Endodermal cell (in vitro differentiated cells): ENCODE measurements at regions not wholly inside any gene's neighbourhood (a gene's known extent, or its start where the extent isn't known, plus 50 kb on each side); places are given as distances from the start of the nearest gene placed in this dataset.

ENCODE experiments used
- DNase-seq: peaks from one replicate; pipeline ENCODE4 v3.0.0-alpha.2; 2017
- H3K27ac ChIP-seq: 2 replicates; pipeline ENCODE4 v1.5.1; 2013; ENCODE audit warnings: mild to moderate bottlenecking, low read depth, low read length, moderate library complexity
- H3K27me3 ChIP-seq: 2 replicates; pipeline ENCODE4 v1.6.1; 2013; ENCODE audit warnings: mild to moderate bottlenecking, low read length, moderate library complexity; ENCODE audit not compliant: insufficient read depth, control insufficient read depth, poor library complexity, severe bottlenecking
- H3K36me3 ChIP-seq: 2 replicates; pipeline ENCODE4 v1.7.0; 2013; ENCODE audit warnings: mild to moderate bottlenecking, low read length, moderate library complexity; ENCODE audit not compliant: control insufficient read depth, insufficient read depth
- H3K4me1 ChIP-seq: one replicate; pipeline ENCODE4 v1.7.0; 2013; ENCODE audit warnings: low read length; ENCODE audit not compliant: control insufficient read depth, insufficient read depth
- H3K4me3 ChIP-seq: 2 replicates; pipeline ENCODE4 v1.5.1; 2013; ENCODE audit warnings: mild to moderate bottlenecking, low read length, moderate library complexity
- H3K9ac ChIP-seq: 2 replicates; pipeline ENCODE4 v1.6.1; 2013; ENCODE audit warnings: mild to moderate bottlenecking, low read length, moderate library complexity; ENCODE audit not compliant: poor library complexity, severe bottlenecking; ENCODE audit errors: extremely low read depth
- H3K9me3 ChIP-seq: 2 replicates; pipeline ENCODE4 v1.6.1; 2013; ENCODE audit warnings: mild to moderate bottlenecking, low read length, moderate library complexity; ENCODE audit not compliant: control insufficient read depth
- H3K27ac Mint-ChIP-seq: 2 replicates; pipeline ENCODE4 v1.8.0; 2020; ENCODE audit warnings: mixed read lengths
- H3K27me3 Mint-ChIP-seq: 2 replicates; pipeline ENCODE4 v1.8.0; 2021; ENCODE audit warnings: mild to moderate bottlenecking, mixed read lengths; ENCODE audit not compliant: insufficient read depth
- H3K36me3 Mint-ChIP-seq: 2 replicates; pipeline ENCODE4 v1.8.0; 2020; ENCODE audit warnings: low read depth, mixed read lengths
- H3K4me1 Mint-ChIP-seq: 2 replicates; pipeline ENCODE4 v1.8.0; 2020; ENCODE audit warnings: mixed read lengths
- H3K4me3 Mint-ChIP-seq: 2 replicates; pipeline ENCODE4 v1.8.0; 2020; ENCODE audit warnings: mild to moderate bottlenecking, moderate library complexity, mixed read lengths
- H3K9me3 Mint-ChIP-seq: 2 replicates; pipeline ENCODE4 v1.8.0; 2020; ENCODE audit warnings: mild to moderate bottlenecking, mixed read lengths
- WGBS, 2 experiments: methylation state at CpG; one replicate each; pipeline versions ENCODE4 v1.1.5 to v1.1.7; 2013; ENCODE audit warnings: missing lambda C conversion rate in 2 of 2, mixed read lengths in 1 of 2; ENCODE audit not compliant: insufficient coverage in 1 of 2, insufficient read length in 1 of 2; 5-methylcytosine and 5-hydroxymethylcytosine counted together
- TF ChIP-seq, protein P1 (sequence below): fragments of 200-600 bp; sonication (generic); conservative IDR thresholded peaks from 2 replicates; pipeline ENCODE4 v1.5.0; 2021; ENCODE audit warnings: antibody characterized with exemption, mild to moderate bottlenecking

DNA sequence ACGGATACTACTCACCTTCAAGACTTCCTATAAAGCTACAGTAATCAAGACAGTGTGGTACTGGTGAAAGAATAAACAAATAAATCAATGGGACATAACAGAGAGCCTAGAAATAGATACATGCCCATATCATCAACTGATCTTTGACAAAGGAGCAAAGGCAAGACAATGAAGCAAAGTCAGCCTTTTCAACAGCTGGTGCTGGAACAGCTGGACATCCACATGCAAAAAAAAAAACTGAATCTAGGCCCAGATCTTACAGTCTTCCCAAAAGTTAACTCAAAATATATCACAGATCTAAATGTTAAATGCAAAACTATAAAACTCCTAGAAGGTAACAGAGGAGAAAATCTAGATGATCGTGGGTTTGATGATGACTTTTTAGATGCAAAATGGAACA lies 170.3 kb downstream of the MIS18A start:
- Histone ChIP-seq H3K36me3 (no peaks in the 10 kb centered on the region), H3K4me3 (no peak overlapping the region), H3K27me3 (no peaks in the 10 kb centered on the region), H3K27ac (no peak overlapping the region), H3K9me3 (peaks cover 6% of the 10 kb centered on the region), H3K9ac (no peak overlapping the region), H3K4me1 (no peaks in the 10 kb centered on the region)
- Mint-ChIP-seq H3K4me3 (no peak overlapping the region), H3K9me3 (peaks cover 16% of the 10 kb centered on the region), H3K27ac (no peak overlapping the region), H3K27me3 (peaks cover 5% of the 10 kb centered on the region), H3K36me3 (no peaks in the 10 kb centered on the region), H3K4me1 (no peaks in the 10 kb centered on the region)
- TF ChIP-seq, protein P1, sequence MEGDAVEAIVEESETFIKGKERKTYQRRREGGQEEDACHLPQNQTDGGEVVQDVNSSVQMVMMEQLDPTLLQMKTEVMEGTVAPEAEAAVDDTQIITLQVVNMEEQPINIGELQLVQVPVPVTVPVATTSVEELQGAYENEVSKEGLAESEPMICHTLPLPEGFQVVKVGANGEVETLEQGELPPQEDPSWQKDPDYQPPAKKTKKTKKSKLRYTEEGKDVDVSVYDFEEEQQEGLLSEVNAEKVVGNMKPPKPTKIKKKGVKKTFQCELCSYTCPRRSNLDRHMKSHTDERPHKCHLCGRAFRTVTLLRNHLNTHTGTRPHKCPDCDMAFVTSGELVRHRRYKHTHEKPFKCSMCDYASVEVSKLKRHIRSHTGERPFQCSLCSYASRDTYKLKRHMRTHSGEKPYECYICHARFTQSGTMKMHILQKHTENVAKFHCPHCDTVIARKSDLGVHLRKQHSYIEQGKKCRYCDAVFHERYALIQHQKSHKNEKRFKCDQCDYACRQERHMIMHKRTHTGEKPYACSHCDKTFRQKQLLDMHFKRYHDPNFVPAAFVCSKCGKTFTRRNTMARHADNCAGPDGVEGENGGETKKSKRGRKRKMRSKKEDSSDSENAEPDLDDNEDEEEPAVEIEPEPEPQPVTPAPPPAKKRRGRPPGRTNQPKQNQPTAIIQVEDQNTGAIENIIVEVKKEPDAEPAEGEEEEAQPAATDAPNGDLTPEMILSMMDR: no peak
- no peak for DNase-seq
- WGBS, 2 experiments: 88 to 100% methylated on average over 1 of the region's 2 CpGs

DNA sequence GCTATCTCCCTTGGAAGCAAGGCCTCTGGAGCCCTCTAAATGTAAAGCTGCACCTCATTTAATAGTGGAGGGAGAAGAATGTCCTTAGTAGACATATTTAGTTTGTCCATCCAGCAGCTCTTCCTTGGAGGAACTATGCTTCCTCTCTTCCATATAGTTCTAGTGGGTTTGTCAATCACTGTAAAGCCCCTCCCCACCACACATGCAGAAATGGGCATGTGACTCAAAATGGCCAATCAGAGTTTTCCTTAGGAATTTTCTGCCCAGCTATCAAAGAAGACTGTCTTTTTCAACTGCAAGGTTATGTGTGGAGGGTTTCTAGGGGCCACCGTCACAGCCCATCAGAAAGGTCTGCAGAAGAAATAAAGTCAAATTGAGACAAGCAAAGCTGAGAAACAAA lies 175.5 kb downstream of the MIS18A start:
- no peak overlapping the region for H3K9ac ChIP-seq
- no peaks in the 10 kb centered on the region for H3K27me3 Mint-ChIP-seq
- no peak for DNase-seq
- H3K9me3 Mint-ChIP-seq: peaks cover 16% of the 10 kb centered on the region
- H3K9me3 ChIP-seq: peaks cover 6% of the 10 kb centered on the region
- no peak overlapping the region for H3K27ac ChIP-seq
- 89 to 100% methylated on average over 1 of the region's 1 CpG for WGBS, 2 experiments
- no peaks in the 10 kb centered on the region for H3K36me3 ChIP-seq
- H3K27ac Mint-ChIP-seq: no peak overlapping the region
- no peaks in the 10 kb centered on the region for H3K36me3 Mint-ChIP-seq
- H3K4me3 Mint-ChIP-seq: no peak overlapping the region
- peaks cover 19% of the 10 kb centered on the region for H3K4me1 Mint-ChIP-seq
- TF ChIP-seq, protein P1: no peak
- H3K4me1 ChIP-seq: no peaks in the 10 kb centered on the region
- H3K4me3 ChIP-seq: no peak overlapping the region
- no peaks in the 10 kb centered on the region for H3K27me3 ChIP-seq

DNA sequence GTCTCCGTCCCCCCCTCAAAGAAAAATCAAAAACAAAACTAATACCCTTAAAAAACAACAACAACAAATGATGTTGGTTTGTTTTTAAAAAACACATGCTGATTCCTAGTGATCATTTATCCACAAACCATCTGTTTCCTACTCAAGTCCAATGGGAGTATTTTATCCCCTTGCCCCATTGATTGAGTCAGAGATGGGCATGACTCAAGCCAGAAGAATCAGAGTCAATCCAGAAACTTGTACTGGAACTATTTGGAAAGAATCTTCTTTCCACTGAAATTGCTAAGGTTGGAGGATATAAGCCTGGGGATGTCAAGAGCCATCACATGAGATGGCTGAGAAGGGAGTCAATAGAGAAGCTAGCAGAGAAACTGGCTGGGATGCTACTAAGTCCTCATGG lies 176.4 kb downstream of the MIS18A start:
- no peak overlapping the region for H3K4me3 ChIP-seq
- Mint-ChIP-seq H3K36me3 (no peaks in the 10 kb centered on the region), H3K9me3 (peaks cover 16% of the 10 kb centered on the region), H3K27me3 (no peaks in the 10 kb centered on the region), H3K4me1 (peaks cover 22% of the 10 kb centered on the region), H3K4me3 (no peak overlapping the region), H3K27ac (no peak overlapping the region)
- H3K27ac ChIP-seq: no peak overlapping the region
- TF ChIP-seq, protein P1: no peak
- peaks cover 6% of the 10 kb centered on the region for H3K9me3 ChIP-seq
- no peak overlapping the region for H3K9ac ChIP-seq
- 89% methylated on average over 1 of the region's 1 CpG; no CpG with 5 or more reads in 1 of the 2 experiments for WGBS, 2 experiments
- H3K36me3 ChIP-seq: no peaks in the 10 kb centered on the region
- DNase-seq: no peak
- H3K27me3 ChIP-seq: no peaks in the 10 kb centered on the region
- H3K4me1 ChIP-seq: no peaks in the 10 kb centered on the region
